ENCODE measurements at regions not wholly inside any gene's neighbourhood (a gene's known extent, or its start where the extent isn't known, plus 50 kb on each side); places are given as distances from the start of the nearest gene placed in this dataset.
"Not testable (repeated sequence)": the region's sequence is repeated elsewhere in the genome, so short reads cannot be mapped to it uniquely, and the experiment has no call there.

GRCh38 chr4:190118519-190118918, 54.2 kb downstream of the DBET start:
- H3K36me3 ChIP-seq; H3K4me1 ChIP-seq; H3K27me3 ChIP-seq; H3K27ac ChIP-seq; intact Hi-C loops (cut with DNase I; ENCODE audit: low total_unique reads); H3K4me3 ChIP-seq; H3K9me3 ChIP-seq: not testable (repeated sequence)
- 37 to 50% (median 45%) methylated on average over 3 to 4 of the region's 4 CpGs for WGBS, 5 donors
- peak in 1 of 2 donors; percentile 19 for DNase-seq

GRCh38 chr4:190119474-190119873, 54.1 kb upstream of the DUX4 start:
- H3K9me3 ChIP-seq; DNase-seq; H3K27ac ChIP-seq; intact Hi-C loops (cut with DNase I; ENCODE audit: low total_unique reads); H3K4me1 ChIP-seq; H3K36me3 ChIP-seq; H3K4me3 ChIP-seq; H3K27me3 ChIP-seq: not testable (repeated sequence)
- 43 to 67% (median 48%) methylated on average over 3 of the region's 3 CpGs for WGBS, 5 donors

GRCh38 chr4:190120111-190120514, 53.5 kb upstream of the DUX4 start:
- H3K36me3 ChIP-seq; H3K4me3 ChIP-seq; H3K27ac ChIP-seq; intact Hi-C loops (cut with DNase I; ENCODE audit: low total_unique reads); H3K27me3 ChIP-seq; H3K9me3 ChIP-seq; H3K4me1 ChIP-seq: not testable (repeated sequence)
- 48 to 77% (median 68%) methylated on average over 4 to 9 of the region's 15 CpGs for whole genome bisulfite sequencing, 5 donors
- peak in 1 of 2 donors; percentile 25 for DNase-seq

GRCh38 chr4:190120537-190121001, 53.0 kb upstream of the DUX4 start:
- intact Hi-C loops (cut with DNase I; ENCODE audit: low total_unique reads); H3K4me3 ChIP-seq; H3K9me3 ChIP-seq; H3K36me3 ChIP-seq; H3K27me3 ChIP-seq; H3K27ac ChIP-seq; H3K4me1 ChIP-seq: not testable (repeated sequence)
- peak in 1 of 2 donors; percentile 25 for DNase-seq
- 72 to 84% (median 81%) methylated on average over 9 to 21 of the region's 37 CpGs; no CpG with 5 or more reads in 1 of the 5 donors for WGBS, 5 donors
- TF ChIP-seq CTCF (IDR thresholded peaks at IDR 0.05): peak in 1 of 7 experiments; percentile 29

- 79 to 86% (median 84%) methylated on average over 23 to 105 of the region's 118 CpGs for WGBS, 5 donors
- H3K36me3 ChIP-seq; H3K4me1 ChIP-seq; intact Hi-C loops (cut with DNase I; ENCODE audit: low total_unique reads); H3K4me3 ChIP-seq; H3K27me3 ChIP-seq; H3K27ac ChIP-seq; H3K9me3 ChIP-seq: not testable (repeated sequence)
- DNase-seq: peak in 1 of 2 donors; percentile 11
These were observed 52.4 kb upstream of the DUX4 start for GRCh38 chr4:190121076-190121671.

- H3K4me1 ChIP-seq: no peaks in the 10 kb centered on the region
- WGBS, 5 donors: 75 to 84% (median 81%) methylated on average over 38 to 70 of the region's 70 CpGs
- no peak for TF ChIP-seq POLR2AphosphoS5 (IDR thresholded peaks at IDR 0.05)
- no peak for TF ChIP-seq EP300 (IDR thresholded peaks at IDR 0.05)
- no peak for TF ChIP-seq CTCF (IDR thresholded peaks at IDR 0.05)
- TF ChIP-seq POLR2A (IDR thresholded peaks at IDR 0.05): no peak
- H3K27me3 ChIP-seq: no peaks in the 10 kb centered on the region
- peak in 1 of 2 donors; percentile 11 for DNase-seq
- H3K4me3 ChIP-seq: no peak overlapping the region
- H3K9me3 ChIP-seq: peaks cover 0 to 3% (median 0%) of the 10 kb centered on the region in 4 donors
- H3K36me3 ChIP-seq: no peaks in the 10 kb centered on the region
- intact Hi-C loops (cut with DNase I; ENCODE audit: low total_unique reads): no loop called here
- no peak overlapping the region for H3K27ac ChIP-seq
These were observed 51.8 kb upstream of the DUX4 start for GRCh38 chr4:190121759-190122158.

- DNase-seq: peak; percentile 25 to 61
- H3K36me3 ChIP-seq; H3K9me3 ChIP-seq; H3K27me3 ChIP-seq; H3K27ac ChIP-seq; H3K4me3 ChIP-seq; H3K4me1 ChIP-seq; intact Hi-C loops (cut with DNase I; ENCODE audit: low total_unique reads): not testable (repeated sequence)
- WGBS, 5 donors: 82 to 89% (median 83%) methylated on average over 20 to 29 of the region's 29 CpGs
These were observed 51.1 kb upstream of the DUX4 start for GRCh38 chr4:190122161-190123142.

Measured in stomach (tissue), 8 donors.